NK-92 treated with Interleukin-12 subunit alpha and Interleukin-12 subunit beta, amount 100 ng/mL, for 24 hours (cell line): ENCODE measurements at regions not wholly inside any gene's neighbourhood (a gene's known extent, or its start where the extent isn't known, plus 50 kb on each side); places are given as distances from the start of the nearest gene placed in this dataset.
A peak's percentile ranks its signal among the peaks of the same experiment; 100 is the strongest.
"Not testable (repeated sequence)": the region's sequence is repeated elsewhere in the genome, so short reads cannot be mapped to it uniquely, and the experiment has no call there.

ENCODE experiments used
- DNase-seq: peaks from one replicate; lab custom pipeline; 2025; lab: John Stamatoyannopoulos, UW

GRCh38 chr2:84373391-84373790, 85.7 kb downstream of the SUCLG1 start:
- no peak for DNase-seq

- no peak for DNase-seq
These were observed 96.5 kb downstream of the SUCLG1 start for GRCh38 chr2:84362541-84362940.

DNA sequence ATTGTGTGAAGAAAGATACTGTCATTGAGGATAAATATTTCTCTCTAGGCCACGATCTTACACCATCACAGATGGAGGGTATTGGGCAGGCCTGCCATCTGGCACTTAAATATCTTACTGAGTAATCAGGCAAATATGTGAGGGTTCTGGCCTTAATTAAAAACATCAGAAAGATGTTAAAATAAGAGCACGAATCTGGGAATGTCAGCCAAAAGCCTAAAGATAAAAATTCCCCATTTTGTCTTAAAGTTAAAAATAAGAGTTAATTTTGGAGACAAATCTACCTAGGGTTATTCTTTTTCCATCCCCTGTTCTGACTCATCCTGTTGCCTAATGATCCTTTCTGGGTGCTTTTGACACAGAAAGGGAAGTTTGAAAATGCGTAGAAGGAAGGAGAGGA, 121.0 kb downstream of the SUCLG1 start:
- DNase-seq = no peak

GRCh38 chr2:84327645-84328249, 131.3 kb downstream of the SUCLG1 start:
- no peak for DNase-seq

DNA sequence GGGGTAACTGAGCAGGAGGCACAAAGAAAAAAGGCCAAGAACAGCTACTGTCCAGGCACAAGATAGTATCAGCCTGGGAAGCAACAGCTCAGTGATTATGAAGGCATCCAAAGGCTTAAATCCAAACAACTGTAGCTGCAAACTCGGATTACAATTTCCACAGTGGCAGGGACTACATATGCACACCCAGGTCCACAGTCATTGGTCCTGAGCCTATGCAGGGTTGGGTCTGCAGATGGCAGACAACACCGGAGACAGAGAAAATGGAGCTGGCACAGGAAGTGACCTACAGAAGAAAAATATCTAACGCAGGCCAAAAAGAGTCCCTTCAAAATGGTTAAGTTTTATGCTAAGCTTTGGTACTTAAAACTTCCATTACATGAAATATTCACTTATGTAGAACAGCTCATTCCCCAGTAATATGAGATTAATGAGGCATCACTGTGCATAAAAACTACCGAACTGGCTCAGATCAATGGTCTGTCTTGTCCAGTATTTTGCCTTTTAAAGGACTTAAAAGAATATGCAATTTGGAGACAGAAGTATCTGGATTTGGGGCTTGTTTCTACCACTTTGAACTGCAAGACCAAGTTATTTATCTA, 132.1 kb downstream of the SUCLG1 start:
- DNase-seq = no peak

GRCh38 chr2:84323890-84324289, 135.2 kb downstream of the SUCLG1 start:
- DNase-seq = no peak

DNA sequence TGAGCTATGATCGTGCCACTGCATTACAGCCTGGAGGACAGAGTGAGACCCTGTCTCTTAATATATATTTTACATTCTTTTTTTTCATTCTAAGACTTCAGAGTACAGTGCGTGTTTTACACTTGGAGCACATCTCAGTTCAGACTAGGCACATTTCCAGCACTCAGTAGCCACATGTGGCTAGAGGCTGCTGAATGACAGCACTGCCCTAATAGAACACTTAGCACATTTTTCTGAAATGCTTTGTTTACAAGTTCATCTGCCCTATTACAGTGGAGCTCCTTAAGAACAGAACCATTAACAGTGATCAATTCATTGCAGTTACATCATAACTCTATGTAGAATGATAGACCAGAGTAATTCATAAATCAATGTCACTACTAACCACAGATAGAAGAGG, 138.1 kb downstream of the SUCLG1 start:
- no peak for DNase-seq

- no peak for DNase-seq
These were observed 139.5 kb downstream of the SUCLG1 start for GRCh38 chr2:84319581-84319980.

DNA sequence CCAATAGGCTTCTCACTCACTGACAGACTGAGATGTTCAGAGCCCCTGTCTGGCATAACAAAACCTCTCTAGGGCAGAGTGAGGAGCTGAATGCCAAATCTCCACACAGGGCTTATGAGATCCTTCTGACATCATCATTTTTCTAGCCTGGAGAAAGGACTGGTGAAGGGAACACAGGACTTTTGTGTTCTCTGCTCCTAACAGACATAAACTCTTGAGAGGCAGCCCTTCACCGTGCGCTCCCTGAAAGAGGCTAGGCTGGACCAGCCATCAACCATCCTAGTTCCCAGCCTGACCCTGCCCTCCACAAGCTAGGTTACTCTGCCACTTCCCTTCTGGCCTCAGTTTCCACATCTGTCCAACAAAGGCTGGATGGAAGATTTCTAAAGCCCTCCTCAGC, 141.9 kb downstream of the SUCLG1 start:
- DNase-seq = no peak

DNA sequence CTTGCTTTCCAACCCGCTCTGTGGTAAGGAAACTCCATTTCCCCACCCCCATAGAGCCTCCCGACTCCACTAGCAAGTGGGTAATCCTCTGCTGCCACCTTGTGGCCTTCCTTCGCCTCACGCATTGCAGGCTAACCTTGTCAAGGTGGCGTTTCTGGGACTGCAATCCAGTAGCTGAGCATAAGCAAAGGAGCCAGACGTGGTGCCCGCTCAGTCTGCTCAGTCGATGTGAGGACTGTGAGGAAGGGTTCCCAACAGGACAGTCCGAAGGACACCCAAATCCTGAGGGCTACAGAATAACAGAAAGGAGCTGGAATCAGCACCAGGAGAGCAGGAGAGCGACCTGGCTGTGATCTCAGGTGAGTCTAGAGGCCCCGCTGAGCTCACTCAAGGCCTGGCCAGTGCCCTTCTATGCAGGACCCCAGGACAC, 144.2 kb downstream of the SUCLG1 start:
- DNase-seq = peak; percentile 51

GRCh38 chr2:84314250-84314649, 144.8 kb downstream of the SUCLG1 start:
- no peak for DNase-seq

- DNase-seq = no peak
These were observed 149.8 kb downstream of the SUCLG1 start for GRCh38 chr2:84309281-84309680.

- no peak for DNase-seq
These were observed 152.7 kb downstream of the SUCLG1 start for GRCh38 chr2:84306361-84306760.

DNA sequence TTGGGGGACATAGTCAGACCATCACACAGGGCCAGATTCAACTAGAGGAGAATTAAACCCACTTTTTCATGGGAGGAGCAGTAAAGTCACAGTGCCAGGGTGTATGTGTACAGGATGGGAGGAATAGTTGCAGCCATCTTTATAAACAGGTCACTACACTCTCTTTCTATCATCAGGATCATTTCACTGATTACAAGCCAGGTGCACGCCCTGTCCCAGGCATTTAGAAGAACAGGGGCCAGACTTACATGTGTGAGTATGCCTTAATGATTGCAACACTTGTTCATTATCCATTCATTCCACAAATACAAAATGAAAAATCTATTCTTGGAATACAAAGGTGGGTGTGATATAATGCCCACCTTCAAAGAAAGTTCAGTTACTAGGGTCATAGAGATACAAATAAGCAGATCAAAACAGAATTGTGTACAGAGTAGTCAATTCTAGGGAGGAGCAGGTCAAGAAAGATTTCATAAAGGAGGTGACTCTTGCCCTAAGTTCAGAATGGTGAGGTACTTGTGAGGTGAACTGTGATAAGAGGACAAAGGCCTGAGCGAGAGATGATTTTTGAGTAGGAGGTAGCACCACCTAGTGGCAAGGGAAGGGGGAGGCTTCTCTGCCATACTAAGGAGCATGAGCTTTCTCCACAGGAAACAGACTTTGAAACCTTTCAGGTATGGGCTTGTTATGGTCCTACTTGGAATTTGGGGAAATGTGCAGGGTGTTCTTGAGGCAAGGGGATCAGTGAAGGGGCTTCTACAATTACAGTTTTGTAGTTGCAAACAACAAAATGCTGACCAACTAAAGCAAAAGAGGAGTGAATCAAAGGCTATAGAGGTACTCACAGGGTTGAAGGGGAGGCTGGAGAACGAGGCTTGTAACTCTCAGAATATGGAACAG, 156.3 kb downstream of the SUCLG1 start:
- peak; percentile 2 for DNase-seq

DNA sequence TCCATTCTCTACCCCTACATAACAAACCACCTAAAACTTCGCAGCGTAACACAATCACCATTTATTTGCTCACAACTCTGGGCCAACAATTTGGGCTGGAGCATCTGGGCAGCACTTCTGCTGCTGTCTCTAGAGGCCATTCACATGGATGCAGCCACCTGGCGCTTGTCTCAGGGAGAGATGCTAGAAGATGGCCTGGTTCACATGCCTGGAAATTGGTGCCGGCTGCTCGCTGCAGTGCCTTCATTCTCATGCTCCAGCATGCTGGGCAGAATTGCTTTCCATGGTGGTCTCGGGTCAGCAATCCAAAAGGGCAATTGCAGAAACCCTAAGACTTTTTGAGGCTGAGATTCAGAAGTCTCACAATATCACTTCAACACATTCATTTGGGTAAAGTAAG, 157.4 kb downstream of the SUCLG1 start:
- no peak for DNase-seq

GRCh38 chr2:84300696-84301029, 158.4 kb downstream of the SUCLG1 start:
- no peak for DNase-seq

- not testable (repeated sequence) for DNase-seq
These were observed 158.9 kb downstream of the SUCLG1 start for GRCh38 chr2:84300001-84300695.

DNA sequence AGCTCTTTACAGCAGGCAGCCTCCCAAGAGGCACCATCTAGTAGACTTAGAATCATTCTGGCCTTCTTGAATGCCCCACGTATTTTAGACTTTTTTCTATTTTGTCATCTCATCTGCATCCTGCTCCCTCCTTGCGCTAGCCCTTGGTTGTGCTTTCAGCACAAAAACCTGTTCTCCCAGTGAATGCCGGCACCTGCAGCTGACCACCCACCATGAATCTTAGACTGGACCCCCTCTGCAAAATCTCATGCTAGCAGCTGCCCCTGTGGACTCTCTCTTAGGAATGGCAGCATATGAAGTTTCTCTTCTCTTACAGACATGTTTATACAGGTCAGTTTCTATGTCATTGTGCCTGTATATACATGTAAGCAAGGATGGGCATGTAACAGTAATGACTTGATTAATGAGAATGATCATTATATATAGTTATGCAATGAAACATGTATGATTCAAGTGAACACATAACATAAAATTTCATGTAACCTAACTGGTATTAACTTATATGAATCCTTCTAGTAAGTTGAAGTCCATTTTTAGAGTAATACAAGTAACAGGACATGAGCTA, 159.8 kb downstream of the SUCLG1 start:
- no peak for DNase-seq

DNA sequence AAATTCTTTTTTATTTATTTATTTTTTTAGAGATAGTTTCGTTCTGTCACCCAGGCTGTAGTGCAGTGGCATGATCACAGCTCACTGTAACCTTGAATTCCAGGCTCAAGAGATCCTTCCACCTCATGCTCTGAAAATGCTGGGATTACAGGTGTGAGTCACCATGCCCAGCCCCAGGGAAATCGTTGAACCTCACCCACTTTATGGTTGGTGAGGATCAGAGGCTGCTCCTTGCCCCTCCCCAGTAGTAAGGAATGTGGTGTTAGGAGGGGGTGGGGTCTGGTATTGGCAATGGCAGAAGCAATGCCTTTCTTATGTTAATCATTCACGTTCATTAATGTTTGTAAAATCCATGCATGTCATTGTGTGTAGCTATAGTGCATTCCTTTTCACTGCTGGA, 161.9 kb downstream of the SUCLG1 start:
- DNase-seq = no peak

DNA sequence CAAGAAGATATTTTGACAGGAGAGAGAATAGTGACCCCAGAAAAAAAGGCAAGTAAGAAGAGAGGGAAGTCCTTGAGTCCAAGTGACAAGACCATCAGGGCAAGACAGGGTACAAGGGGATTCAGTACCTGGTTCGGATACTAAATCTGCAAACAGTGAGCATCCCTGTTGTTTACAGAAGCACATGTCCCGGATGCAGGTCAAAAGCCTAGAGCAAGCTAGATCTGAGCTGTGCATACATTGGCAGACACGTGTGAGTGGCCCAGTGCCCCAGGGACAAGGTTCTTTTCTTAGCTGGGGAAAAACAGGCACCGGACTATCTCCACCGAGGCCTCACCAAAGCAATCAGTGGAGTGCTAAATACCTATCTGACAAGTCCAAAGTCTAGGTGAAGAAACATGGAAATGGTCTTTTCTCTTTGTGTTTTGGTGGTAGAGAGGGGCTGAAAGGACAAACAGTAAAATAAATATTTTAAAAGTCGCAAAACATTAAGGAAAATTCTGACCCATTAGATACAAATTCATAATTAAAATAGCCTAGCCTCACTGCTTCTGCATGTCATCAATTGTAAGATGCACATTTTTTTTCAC, 165.2 kb downstream of the SUCLG1 start:
- DNase-seq = no peak

DNA sequence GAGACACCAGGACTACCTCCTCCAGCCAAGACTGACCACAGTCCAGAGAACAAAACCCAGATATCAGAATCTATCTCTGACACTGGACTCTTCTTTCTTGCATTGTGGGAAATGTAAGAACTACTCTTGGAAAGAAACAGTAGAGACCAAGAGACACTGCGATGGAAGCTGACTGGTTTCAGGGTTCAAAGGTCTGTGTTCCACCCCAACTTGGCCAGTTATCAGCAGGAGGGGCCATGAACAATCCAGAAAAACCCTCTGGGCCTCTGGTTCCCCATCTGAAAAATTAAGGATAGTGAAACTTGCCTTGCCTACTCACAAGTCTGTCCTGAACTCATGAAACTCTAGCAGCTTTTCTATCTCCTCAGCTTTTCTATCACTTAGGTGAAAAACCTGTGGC, 166.5 kb downstream of the SUCLG1 start:
- DNase-seq = no peak

DNA sequence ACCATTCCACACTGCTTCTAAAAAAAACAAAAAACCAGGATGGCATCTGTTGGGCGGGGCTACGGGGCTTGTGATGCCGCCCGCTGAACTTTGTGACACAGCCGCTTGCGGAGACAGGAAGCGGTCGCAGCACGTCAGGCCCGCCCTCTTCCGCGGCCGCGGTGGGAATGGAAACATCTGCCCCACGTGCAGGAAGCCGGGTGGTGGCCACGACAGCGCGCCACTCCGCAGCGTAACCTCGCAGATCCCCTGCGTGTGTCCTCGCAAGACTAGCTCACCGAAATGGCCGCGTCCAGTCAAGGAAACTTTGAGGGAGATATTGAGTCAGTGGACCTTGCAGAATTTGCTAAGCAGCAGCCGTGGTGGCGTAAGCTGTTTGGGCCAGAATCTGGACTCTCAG, 168.5 kb downstream of the SUCLG1 start:
- DNase-seq = no peak
